LNCaP clone FGC (cell line): ENCODE measurements at regions not wholly inside any gene's neighbourhood (a gene's known extent, or its start where the extent isn't known, plus 50 kb on each side); places are given as distances from the start of the nearest gene placed in this dataset.

Experiments
- DNase-seq: peaks from one replicate; pipeline ENCODE4 v3.0.0-alpha.2; 2011; ENCODE audit warnings: low read depth
- H3K4me3 ChIP-seq: 2 replicates; pipeline ENCODE4 v1.5.1; 2011; ENCODE audit warnings: mild to moderate bottlenecking, low read depth, low read length, control low read depth
- TF ChIP-seq, protein P1 (sequence below): IDR thresholded peaks from 2 replicates; pipeline ENCODE4 v1.5.1; 2012; ENCODE audit warnings: mild to moderate bottlenecking; ENCODE audit not compliant: control insufficient read depth, insufficient read depth; ENCODE audit errors: extremely low read depth

GRCh38 chr12:88876857-88877256 is 296.6 kb upstream of the KITLG start:
- TF ChIP-seq, protein P1, sequence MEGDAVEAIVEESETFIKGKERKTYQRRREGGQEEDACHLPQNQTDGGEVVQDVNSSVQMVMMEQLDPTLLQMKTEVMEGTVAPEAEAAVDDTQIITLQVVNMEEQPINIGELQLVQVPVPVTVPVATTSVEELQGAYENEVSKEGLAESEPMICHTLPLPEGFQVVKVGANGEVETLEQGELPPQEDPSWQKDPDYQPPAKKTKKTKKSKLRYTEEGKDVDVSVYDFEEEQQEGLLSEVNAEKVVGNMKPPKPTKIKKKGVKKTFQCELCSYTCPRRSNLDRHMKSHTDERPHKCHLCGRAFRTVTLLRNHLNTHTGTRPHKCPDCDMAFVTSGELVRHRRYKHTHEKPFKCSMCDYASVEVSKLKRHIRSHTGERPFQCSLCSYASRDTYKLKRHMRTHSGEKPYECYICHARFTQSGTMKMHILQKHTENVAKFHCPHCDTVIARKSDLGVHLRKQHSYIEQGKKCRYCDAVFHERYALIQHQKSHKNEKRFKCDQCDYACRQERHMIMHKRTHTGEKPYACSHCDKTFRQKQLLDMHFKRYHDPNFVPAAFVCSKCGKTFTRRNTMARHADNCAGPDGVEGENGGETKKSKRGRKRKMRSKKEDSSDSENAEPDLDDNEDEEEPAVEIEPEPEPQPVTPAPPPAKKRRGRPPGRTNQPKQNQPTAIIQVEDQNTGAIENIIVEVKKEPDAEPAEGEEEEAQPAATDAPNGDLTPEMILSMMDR: no peak
- DNase-seq: no peak

DNA sequence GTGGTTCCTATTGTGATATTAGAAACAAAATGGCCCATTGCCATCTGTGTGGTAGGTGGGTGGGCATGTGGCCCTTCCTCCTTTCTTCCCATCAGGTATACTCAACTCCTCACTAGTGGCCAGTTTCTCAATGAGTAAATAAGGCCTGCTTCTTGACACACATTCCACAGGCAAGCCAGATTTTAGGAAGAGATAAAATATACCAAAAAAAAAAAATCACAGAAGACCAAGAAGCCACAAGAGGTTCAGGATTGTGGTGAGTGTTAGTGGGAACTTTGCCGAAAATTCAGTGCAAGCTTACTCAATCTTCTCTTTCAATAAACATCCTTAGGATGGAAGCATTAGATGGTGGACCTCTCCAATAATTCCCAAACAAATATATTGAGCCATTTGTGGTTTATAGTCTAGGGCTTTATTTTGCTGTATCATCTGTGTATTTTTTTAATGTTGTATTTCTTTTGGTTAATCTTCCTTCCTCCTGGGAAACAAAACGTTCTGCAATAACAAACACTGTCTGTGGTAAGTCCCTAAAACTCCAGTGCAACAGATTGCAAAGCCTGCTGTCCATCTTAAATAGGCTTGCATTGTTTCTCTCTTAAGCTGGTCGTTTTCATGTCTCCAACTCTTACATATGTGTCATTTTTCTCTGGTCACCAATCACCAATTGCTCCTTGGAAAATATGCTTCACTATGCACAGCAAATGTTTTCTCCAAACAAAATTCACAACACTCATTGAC is 289.9 kb upstream of the KITLG start:
- TF ChIP-seq, protein P1: no peak
- DNase-seq: no peak
- H3K4me3 ChIP-seq: no peak overlapping the region

More at GRCh38 chr12:88876857-88877256, 296.6 kb upstream of the KITLG start:
- H3K4me3 ChIP-seq: no peak overlapping the region

DNA sequence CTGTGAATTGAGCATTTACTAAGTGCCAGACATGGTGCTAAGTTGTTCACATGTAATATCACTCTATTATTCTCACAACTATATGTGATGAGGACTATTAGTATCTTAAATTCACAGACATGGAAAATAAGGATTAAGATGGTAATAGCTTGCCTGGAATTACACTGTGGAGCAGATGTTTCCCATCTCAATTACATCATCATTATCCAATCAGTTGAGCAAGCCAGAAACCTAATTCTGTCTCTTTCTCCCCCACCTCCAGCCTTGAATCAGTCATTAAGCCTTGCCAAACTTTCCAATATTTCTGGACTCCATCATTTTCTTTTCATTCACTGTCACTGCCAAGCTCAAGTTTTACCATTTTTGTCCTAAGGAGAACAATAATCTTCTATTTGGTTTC is 287.8 kb upstream of the KITLG start:
- DNase-seq: no peak
- TF ChIP-seq, protein P1: no peak

DNA sequence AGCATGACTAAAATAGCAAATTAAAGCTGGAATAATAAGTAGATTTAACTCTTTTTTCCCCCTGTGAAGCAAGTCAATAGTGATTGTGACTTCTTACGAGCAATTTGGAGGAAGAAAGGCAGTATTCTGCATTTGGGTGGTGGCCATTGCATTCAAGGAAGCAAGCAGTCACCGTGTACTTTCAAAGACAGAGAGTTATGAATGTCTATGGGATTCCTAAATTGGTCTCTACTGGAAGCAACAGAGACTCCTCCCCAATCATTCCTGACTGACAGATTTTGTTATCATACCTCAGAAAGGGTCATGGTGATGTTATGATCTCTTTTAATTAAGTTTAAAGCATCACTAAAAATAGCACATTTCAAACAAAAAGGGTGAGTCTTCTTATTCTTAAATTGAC is 287.2 kb upstream of the KITLG start:
- TF ChIP-seq, protein P1: no peak
- H3K4me3 ChIP-seq: no peak overlapping the region
- no peak for DNase-seq

More for the DNA sequence above, 287.8 kb upstream of the KITLG start:
- no peak overlapping the region for H3K4me3 ChIP-seq

GRCh38 chr12:88866881-88867280 is 286.6 kb upstream of the KITLG start:
- DNase-seq: no peak
- TF ChIP-seq, protein P1: no peak
- no peak overlapping the region for H3K4me3 ChIP-seq

- H3K4me3 ChIP-seq: no peak overlapping the region
- DNase-seq: no peak
- TF ChIP-seq, protein P1: no peak
Measured at GRCh38 chr12:88865537-88865936, 285.3 kb upstream of the KITLG start.

DNA sequence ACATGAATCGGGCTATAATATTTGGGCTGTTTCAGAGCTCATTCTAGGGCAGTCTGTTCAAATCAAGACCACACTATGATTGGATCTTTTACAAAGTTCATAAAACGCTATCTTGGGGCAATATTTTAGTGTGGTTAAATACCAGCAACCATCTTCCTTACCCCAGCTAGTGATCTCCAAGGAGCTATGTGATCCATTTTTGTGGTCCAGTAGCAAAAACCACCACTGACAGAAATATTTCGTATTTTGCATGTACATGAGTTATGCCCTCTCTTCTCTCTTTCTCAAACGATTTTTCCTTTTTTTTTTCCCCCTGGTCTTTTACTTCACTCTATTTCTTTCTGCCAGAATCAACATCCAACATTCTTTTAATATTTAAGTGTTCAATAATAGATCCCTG is 280.6 kb upstream of the KITLG start:
- no peak overlapping the region for H3K4me3 ChIP-seq
- no peak for DNase-seq
- TF ChIP-seq, protein P1: no peak
